Transverse colon (tissue), 4 donors: ENCODE measurements at regions not wholly inside any gene's neighbourhood (a gene's known extent, or its start where the extent isn't known, plus 50 kb on each side); places are given as distances from the start of the nearest gene placed in this dataset.

Experiments used
- DNase-seq: peaks from one replicate; pipeline ENCODE4 v3.0.0-alpha.2; 2019
- H3K27ac ChIP-seq, 4 donors: fragments of 200-600 bp; sonication (generic); 2 replicates each; pipeline ENCODE4 v1.5.1; 2016 to 2018; ENCODE audit warnings: inconsistent platforms in 4 of 4
- H3K27me3 ChIP-seq: fragments of 200-600 bp; sonication (generic); 2 replicates; pipeline ENCODE4 v1.5.1; 2017; ENCODE audit warnings: inconsistent platforms
- H3K36me3 ChIP-seq, 4 donors: fragments of 200-600 bp; sonication (generic); 2 replicates each; pipeline ENCODE4 v1.5.1; 2017 to 2019; ENCODE audit warnings: inconsistent platforms in 4 of 4
- H3K4me1 ChIP-seq, 4 donors: fragments of 200-600 bp; sonication (generic); 2 replicates each; pipeline ENCODE4 v1.5.1; 2017 to 2020; ENCODE audit warnings: inconsistent platforms in 4 of 4
- H3K4me3 ChIP-seq, 4 donors: fragments of 200-600 bp; sonication (generic); 1 replicate in 1 of 4; 2 replicates in 3 of 4; pipeline versions ENCODE4 v1.5.1 to v1.6.1; 2017 to 2019; ENCODE audit warnings: inconsistent platforms in 4 of 4
- H3K9me3 ChIP-seq, 2 donors: fragments of 200-600 bp; sonication (generic); 2 replicates each; pipeline ENCODE4 v1.5.1; 2017 to 2019; ENCODE audit warnings: inconsistent platforms in 2 of 2
- CTCF ChIP-seq, 5 experiments: fragments of 200-600 bp in 3 of 5; fragments of 450-650 bp in 2 of 5; sonication (generic) in 3 of 5; IDR thresholded peaks; 1 replicate in 2 of 5; 2 replicates in 3 of 5; pipeline ENCODE4 v1.5.1; 2016 to 2017; ENCODE audit warnings: antibody characterized with exemption in 5 of 5, inconsistent platforms in 3 of 5, mild to moderate bottlenecking in 2 of 5, moderate library complexity in 1 of 5
- EP300 ChIP-seq: sonication (generic); formaldehyde crosslinking; IDR thresholded peaks from one replicate; pipeline ENCODE4 v1.6.1; 2017; ENCODE audit warnings: antibody characterized with exemption, low read depth
- POLR2A ChIP-seq: fragments of 450-650 bp; IDR thresholded peaks from one replicate; pipeline ENCODE4 v1.6.1; 2016; ENCODE audit warnings: antibody characterized with exemption, mild to moderate bottlenecking, moderate library complexity
- POLR2AphosphoS5 ChIP-seq, 3 donors: sonication (generic); formaldehyde crosslinking; IDR thresholded peaks; one replicate each; pipeline ENCODE4 v1.6.1; 2016; ENCODE audit warnings: antibody characterized with exemption in 3 of 3
- WGBS, 2 donors: methylation state at CpG; one replicate each; pipeline ENCODE4 v1.1.5; 2018; ENCODE audit warnings: low coverage in 1 of 2; 5-methylcytosine and 5-hydroxymethylcytosine counted together
- in situ Hi-C, 4 donors: fragments of 200-750 bp; cut with MboI; loops; one replicate each; pipeline versions ENCODE4 v1.15.0 to v1.15.1; 2017; ENCODE audit warnings: low sequenced_read_pairs in 3 of 4, low pct_ligation_motif_present in 1 of 4, low pct_unique_long_range_greater_than_20kb in 1 of 4
- intact Hi-C: fragments of 100-400 bp; cut with DNase I; formaldehyde crosslinking; loops from one replicate; pipeline ENCODE4 v1.15.1; 2023; ENCODE audit warnings: low total_unique reads

DNA sequence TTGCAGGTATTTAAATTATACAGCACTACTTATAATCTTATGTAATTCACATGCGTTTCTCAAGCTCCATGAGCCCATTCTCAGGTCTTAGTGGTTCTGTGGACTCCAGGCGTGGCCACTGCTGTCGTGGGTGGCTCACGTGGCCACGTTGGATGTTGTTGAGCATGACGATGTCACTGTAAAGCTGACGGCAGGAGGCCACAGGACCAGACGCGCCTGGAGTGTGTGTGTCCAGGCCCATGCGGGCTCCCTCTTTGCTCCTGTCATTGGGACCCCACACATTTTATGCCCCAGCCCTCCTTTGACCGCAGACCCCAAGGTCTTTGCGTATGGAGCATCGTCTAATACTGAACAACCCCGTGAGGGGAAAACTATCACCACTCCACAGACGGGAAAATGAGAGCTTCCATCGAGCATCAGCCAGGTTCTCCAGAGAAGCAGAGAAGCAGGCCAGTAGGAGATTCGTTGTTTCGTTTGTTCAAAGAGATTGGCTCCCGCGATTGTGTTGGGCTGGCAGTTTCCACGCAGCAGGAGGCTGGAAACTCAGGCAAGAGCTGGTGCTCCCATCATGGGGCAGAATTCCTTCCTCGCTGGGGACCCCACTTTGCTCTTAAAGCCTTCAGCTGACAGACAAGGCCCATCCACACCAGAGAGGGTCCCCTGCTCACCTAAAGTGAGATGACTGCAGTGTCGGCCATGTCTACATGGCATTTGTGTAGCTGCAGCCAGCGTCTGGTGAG lies 129.3 kb upstream of the SPACA7 start:
- in situ Hi-C loops (no loop called here), intact Hi-C loops (no loop called here)

GRCh38 chr13:112247471-112248405 lies 128.4 kb upstream of the SPACA7 start:
- H3K4me3 ChIP-seq, result no peak overlapping the region
- H3K36me3 ChIP-seq, result no peaks in the 10 kb centered on the region
- 63 to 84% methylated on average over 2 to 28 of the region's 31 CpGs for WGBS, 2 donors
- in situ Hi-C loops (no loop called here), intact Hi-C loops (no loop called here)
- no peaks in the 10 kb centered on the region for H3K27me3 ChIP-seq
- H3K9me3 ChIP-seq, result no peaks in the 10 kb centered on the region
- H3K27ac ChIP-seq, result no peak overlapping the region
- H3K4me1 ChIP-seq, result no peaks in the 10 kb centered on the region
- no peak for TF ChIP-seq POLR2AphosphoS5 (IDR thresholded peaks at IDR 0.05)
- no peak for TF ChIP-seq POLR2A
- TF ChIP-seq EP300, result no peak
- TF ChIP-seq CTCF (IDR thresholded peaks at IDR 0.05), result no peak
- no peak for DNase-seq

More for the DNA sequence above, 129.3 kb upstream of the SPACA7 start:
- H3K4me3 ChIP-seq, result no peak overlapping the region
- no peaks in the 10 kb centered on the region for H3K9me3 ChIP-seq
- no peak for DNase-seq
- no peaks in the 10 kb centered on the region for H3K4me1 ChIP-seq
- WGBS, 2 donors, result 81 to 92% methylated on average over 13 to 24 of the region's 24 CpGs
- no peaks in the 10 kb centered on the region for H3K36me3 ChIP-seq
- no peaks in the 10 kb centered on the region for H3K27me3 ChIP-seq
- TF ChIP-seq CTCF (IDR thresholded peaks at IDR 0.05) (no peak), POLR2A (no peak), POLR2AphosphoS5 (IDR thresholded peaks at IDR 0.05) (no peak), EP300 (no peak)
- no peak overlapping the region for H3K27ac ChIP-seq

GRCh38 chr13:112248406-112248760 lies 127.8 kb upstream of the SPACA7 start:
- 75 to 80% methylated on average over 3 to 8 of the region's 8 CpGs for WGBS, 2 donors
- in situ Hi-C loops, result no loop called here

More at GRCh38 chr13:112248406-112248760, 127.8 kb upstream of the SPACA7 start:
- DNase-seq, result no peak
- intact Hi-C loops, result no loop called here
- Histone ChIP-seq H3K27ac (no peak overlapping the region), H3K36me3 (no peaks in the 10 kb centered on the region), H3K4me3 (no peak overlapping the region), H3K4me1 (no peaks in the 10 kb centered on the region), H3K27me3 (no peaks in the 10 kb centered on the region), H3K9me3 (no peaks in the 10 kb centered on the region)
- TF ChIP-seq EP300 (no peak), POLR2AphosphoS5 (IDR thresholded peaks at IDR 0.05) (no peak), POLR2A (no peak), CTCF (IDR thresholded peaks at IDR 0.05) (no peak)
